HG03457 (cell line): ENCODE measurements at regions not wholly inside any gene's neighbourhood (a gene's known extent, or its start where the extent isn't known, plus 50 kb on each side); places are given as distances from the start of the nearest gene placed in this dataset.

Experiments used
- ATAC-seq: cut with Tn5 transposase; IDR thresholded peaks from one replicate; pipeline ENCODE4 v1.9.1; 2021; ENCODE audit warnings: moderate number of reproducible peaks; ENCODE audit not compliant: unreplicated experiment

DNA sequence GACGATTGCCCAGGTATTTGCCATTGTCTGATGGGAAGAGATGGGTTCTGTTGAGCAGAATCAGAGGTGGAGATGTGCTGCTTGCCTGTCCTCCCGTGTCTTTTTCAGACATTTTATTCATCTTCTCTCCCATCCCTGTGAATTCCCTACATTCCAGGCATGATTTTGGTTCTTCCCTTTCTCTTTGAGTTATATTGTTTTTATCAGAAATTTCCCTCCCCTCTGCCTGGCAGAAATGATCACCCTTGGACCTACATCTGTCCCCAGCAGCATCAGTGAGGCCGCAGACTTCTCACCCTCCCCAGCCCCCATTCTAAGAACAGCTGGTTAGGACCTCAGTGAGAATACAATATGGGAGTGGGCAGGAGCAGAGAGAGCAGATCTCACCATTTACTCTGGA lies 640.2 kb downstream of the CCDC171 start:
- no peak for ATAC-seq

DNA sequence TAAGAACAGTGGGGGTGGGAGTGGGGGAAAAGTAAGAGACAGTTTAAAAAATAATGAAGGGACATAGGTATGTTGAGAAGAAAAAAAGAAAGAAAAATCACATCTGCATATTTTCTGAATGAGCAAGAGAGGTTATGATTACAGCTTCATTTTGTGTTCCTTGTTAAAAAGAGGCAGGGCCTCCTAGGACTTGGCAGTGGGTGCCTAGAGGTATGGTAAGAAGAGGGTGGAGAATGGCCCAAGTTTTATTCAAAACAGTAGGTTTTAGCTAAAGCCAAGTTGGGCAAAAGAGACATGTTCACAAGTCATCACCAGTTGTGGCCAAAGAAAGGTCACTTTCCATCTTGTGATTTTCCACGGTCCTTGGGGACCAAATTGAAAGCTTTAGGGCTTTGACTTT lies 643.4 kb downstream of the CCDC171 start:
- no peak for ATAC-seq

DNA sequence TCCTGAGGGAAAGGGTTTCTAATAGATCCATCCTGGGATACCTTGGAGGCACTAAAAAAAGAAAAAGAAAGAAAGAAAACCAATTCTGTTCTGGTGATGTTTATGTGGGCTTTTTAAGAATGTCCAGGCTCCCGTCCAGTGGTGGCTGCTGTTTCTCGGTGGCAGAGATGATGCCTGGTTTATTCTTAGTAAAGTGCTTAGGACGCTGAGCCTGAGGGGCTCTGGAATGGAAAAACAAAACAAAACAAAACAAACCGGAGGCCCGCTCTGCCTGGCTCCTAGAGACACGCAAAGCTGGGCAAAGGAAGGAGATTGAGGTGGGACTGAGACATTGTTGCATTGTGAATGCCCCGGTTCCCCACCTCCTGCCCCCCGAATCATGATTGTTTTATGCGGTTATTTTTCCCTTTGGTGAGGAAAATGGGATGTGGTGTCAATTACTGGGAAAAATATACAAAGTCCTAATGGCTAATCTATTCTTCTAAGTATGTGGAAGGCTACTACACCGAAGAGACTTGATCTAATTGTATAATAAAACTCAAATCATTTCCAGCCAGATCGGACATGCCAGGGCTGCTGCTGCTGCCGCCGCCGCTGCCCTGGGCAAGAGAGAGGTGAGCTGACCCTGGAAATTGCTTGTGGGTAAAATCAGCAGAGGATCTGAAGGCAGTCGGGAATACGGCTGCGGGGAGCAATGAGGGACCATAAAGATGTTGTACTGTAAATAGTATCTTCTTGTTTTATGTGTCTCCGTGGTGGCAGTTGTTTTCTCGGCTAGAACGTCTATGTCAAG lies 644.9 kb downstream of the CCDC171 start:
- ATAC-seq: no peak

GRCh38 chr9:16198996-16199395 lies 646.2 kb downstream of the CCDC171 start:
- no peak for ATAC-seq

- ATAC-seq: no peak
Measured at GRCh38 chr9:16202221-16202620, 649.4 kb downstream of the CCDC171 start.

GRCh38 chr9:16202914-16203728 lies 650.3 kb downstream of the CCDC171 start:
- no peak for ATAC-seq

GRCh38 chr9:16203729-16204573 lies 651.1 kb downstream of the CCDC171 start:
- no peak for ATAC-seq

- ATAC-seq: no peak
Measured at GRCh38 chr9:16205455-16205854, 652.6 kb downstream of the CCDC171 start.

DNA sequence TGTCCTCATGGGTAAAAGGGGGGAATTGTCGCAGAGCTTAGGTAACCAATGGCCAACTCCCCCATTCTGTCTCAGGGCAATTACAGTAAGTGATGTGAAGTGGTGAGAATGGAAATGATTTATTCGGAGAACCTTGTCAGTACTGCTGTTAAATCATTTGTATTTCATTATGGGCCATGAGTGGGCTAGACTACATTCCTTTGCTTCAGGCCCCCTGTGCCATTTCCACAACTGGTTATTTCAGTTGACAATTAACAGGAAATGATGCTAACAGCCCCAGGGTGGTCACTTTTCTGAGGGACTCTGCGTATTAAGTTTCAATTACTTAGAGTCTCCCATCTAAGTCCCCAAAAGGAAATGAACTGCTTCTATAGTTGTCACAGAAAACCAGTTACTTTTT lies 653.7 kb downstream of the CCDC171 start:
- no peak for ATAC-seq

GRCh38 chr9:16207161-16207560 lies 654.3 kb downstream of the CCDC171 start:
- no peak for ATAC-seq

- no peak for ATAC-seq
Measured at GRCh38 chr9:16210440-16210839, 657.6 kb downstream of the CCDC171 start.

- ATAC-seq: no peak
Measured at GRCh38 chr9:16211946-16212345, 658.5 kb downstream of the BNC2 start.

- no peak for ATAC-seq
Measured at GRCh38 chr9:16213781-16214515, 656.5 kb downstream of the BNC2 start.

DNA sequence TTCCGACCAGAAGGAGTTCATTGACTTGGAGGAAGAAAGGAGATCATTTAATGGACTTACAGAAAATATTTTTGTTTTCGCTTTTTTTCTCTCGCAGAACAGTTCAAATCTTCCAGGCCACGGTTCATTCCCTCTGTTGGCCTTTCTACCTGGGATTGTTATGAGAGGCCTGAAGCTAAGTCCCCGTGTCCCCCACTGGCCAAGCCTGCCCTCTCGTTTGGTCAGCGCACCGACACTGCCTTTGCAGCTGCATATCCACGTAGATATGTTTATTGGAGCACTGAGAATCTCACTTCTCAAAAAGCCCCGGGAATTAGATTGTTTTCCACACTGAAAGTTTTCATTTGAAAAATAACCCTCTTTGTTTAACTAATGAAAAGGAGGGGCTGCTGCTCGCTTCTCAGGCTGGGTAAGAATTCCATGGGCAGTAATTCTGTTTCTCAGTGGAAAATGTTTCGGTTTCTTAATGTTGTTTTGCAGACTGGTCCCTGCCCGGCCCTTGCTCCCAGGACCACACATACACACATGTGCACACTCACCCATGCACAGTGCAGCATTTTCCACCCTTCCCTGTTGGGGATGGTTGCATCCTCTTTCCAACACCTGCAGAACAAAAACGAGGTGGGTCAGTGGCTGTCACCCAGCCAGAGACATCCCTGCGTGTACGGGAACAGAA lies 655.7 kb downstream of the BNC2 start:
- no peak for ATAC-seq

- no peak for ATAC-seq
Measured at GRCh38 chr9:16215353-16215680, 655.2 kb downstream of the BNC2 start.

DNA sequence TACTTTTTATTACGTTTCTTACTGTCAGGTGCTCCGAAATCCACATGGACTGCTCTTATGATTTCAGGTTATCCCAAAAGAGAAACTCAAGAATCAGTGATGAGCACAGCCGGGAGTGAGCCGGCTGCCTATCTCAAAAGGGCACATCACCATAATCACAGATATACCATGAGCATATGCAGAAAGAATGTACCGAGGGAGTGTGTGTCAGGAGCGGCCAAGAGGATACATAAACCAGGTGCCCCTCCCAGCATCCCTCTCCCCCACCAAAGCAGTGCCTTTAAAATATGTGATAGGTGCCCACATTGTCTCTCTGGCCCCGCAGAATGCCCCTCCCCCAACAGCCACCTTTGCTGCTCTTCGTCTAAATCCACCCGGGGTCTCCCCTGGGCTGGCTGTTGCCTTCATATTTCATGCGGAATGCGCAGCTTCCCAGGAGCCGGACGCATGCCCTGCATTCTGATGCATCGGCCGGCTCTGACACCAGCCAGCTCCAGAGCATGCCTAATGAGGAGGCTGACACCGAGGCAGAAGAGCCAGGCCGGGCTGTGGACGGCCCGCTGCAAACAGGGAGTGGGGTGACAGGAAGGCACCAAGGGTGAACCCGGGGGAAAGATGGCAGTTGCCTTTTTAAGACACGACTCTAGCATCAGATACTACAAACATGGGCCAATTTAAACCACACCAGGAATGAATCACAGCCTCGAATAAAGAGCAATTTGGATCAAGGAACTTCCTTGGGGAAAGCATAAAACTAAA lies 652.3 kb downstream of the BNC2 start:
- no peak for ATAC-seq

DNA sequence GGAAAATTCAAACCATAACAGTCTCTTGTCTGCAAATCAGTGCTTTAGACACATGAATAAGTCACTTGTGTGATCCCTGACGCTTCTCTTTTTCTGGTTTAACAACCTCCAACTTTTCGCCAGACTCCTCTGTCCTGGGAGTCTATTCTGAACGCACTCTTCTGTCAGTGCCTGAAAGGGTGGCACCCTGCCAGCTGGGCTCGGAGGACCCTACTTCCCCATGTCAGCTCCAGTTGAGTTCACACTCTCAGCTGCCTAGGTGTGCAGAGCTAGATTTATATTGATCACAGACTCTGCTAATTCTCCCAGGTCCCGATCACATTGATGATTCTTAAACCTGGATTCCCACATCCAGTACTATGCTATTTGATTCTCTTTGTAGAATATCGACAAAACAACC lies 649.1 kb downstream of the BNC2 start:
- no peak for ATAC-seq

GRCh38 chr9:16221822-16222547 lies 648.5 kb downstream of the BNC2 start:
- ATAC-seq: no peak
